Endodermal cell (in vitro differentiated cells): ENCODE measurements at regions not wholly inside any gene's neighbourhood (a gene's known extent, or its start where the extent isn't known, plus 50 kb on each side); places are given as distances from the start of the nearest gene placed in this dataset.

Experiments used
- DNase-seq: peaks from one replicate; pipeline ENCODE4 v3.0.0-alpha.2; 2017
- H3K27ac ChIP-seq: 2 replicates; pipeline ENCODE4 v1.5.1; 2013; ENCODE audit warnings: mild to moderate bottlenecking, low read depth, low read length, moderate library complexity
- H3K27me3 ChIP-seq: 2 replicates; pipeline ENCODE4 v1.6.1; 2013; ENCODE audit warnings: mild to moderate bottlenecking, low read length, moderate library complexity; ENCODE audit not compliant: insufficient read depth, control insufficient read depth, poor library complexity, severe bottlenecking
- H3K36me3 ChIP-seq: 2 replicates; pipeline ENCODE4 v1.7.0; 2013; ENCODE audit warnings: mild to moderate bottlenecking, low read length, moderate library complexity; ENCODE audit not compliant: control insufficient read depth, insufficient read depth
- H3K4me1 ChIP-seq: one replicate; pipeline ENCODE4 v1.7.0; 2013; ENCODE audit warnings: low read length; ENCODE audit not compliant: control insufficient read depth, insufficient read depth
- H3K4me3 ChIP-seq: 2 replicates; pipeline ENCODE4 v1.5.1; 2013; ENCODE audit warnings: mild to moderate bottlenecking, low read length, moderate library complexity
- H3K9ac ChIP-seq: 2 replicates; pipeline ENCODE4 v1.6.1; 2013; ENCODE audit warnings: mild to moderate bottlenecking, low read length, moderate library complexity; ENCODE audit not compliant: poor library complexity, severe bottlenecking; ENCODE audit errors: extremely low read depth
- H3K9me3 ChIP-seq: 2 replicates; pipeline ENCODE4 v1.6.1; 2013; ENCODE audit warnings: mild to moderate bottlenecking, low read length, moderate library complexity; ENCODE audit not compliant: control insufficient read depth
- H3K27ac Mint-ChIP-seq: 2 replicates; pipeline ENCODE4 v1.8.0; 2020; ENCODE audit warnings: mixed read lengths
- H3K27me3 Mint-ChIP-seq: 2 replicates; pipeline ENCODE4 v1.8.0; 2021; ENCODE audit warnings: mild to moderate bottlenecking, mixed read lengths; ENCODE audit not compliant: insufficient read depth
- H3K36me3 Mint-ChIP-seq: 2 replicates; pipeline ENCODE4 v1.8.0; 2020; ENCODE audit warnings: low read depth, mixed read lengths
- H3K4me1 Mint-ChIP-seq: 2 replicates; pipeline ENCODE4 v1.8.0; 2020; ENCODE audit warnings: mixed read lengths
- H3K4me3 Mint-ChIP-seq: 2 replicates; pipeline ENCODE4 v1.8.0; 2020; ENCODE audit warnings: mild to moderate bottlenecking, moderate library complexity, mixed read lengths
- H3K9me3 Mint-ChIP-seq: 2 replicates; pipeline ENCODE4 v1.8.0; 2020; ENCODE audit warnings: mild to moderate bottlenecking, mixed read lengths
- CTCF ChIP-seq: fragments of 200-600 bp; sonication (generic); conservative IDR thresholded peaks from 2 replicates; pipeline ENCODE4 v1.5.0; 2021; ENCODE audit warnings: antibody characterized with exemption, mild to moderate bottlenecking
- WGBS, 2 experiments: methylation state at CpG; one replicate each; pipeline versions ENCODE4 v1.1.5 to v1.1.7; 2013; ENCODE audit warnings: missing lambda C conversion rate in 2 of 2, mixed read lengths in 1 of 2; ENCODE audit not compliant: insufficient coverage in 1 of 2, insufficient read length in 1 of 2; 5-methylcytosine and 5-hydroxymethylcytosine counted together

DNA sequence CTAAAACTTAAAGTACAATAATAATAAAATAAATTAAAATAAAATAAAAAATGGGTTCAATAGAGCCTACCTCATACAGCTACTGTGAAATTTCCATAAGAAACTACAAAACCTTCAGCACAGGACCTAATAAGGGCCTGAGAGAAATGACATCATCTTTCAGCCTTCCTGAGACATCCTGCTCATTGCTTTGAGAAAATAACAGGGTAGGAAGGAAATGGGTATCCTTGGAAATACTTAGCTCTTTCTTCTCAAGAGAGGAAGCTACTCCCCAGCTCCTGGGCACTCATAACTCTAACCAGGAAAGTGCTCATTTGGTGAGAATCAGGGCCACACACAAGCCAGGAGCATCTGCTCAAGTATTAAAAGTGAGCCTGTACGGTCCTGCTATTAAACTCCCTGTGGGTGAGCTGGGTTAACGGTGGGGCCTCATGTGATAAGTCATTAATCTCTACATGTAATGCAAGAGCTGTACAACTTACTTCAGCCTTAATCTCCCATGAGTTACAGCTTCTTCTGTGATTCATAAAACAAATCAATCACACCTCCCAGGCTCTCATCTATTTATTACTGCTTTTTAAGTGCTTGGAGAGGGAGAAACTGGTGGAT is 141.4 kb downstream of the MAFB start:
- no peak for TF ChIP-seq CTCF
- Mint-ChIP-seq H3K36me3 (no peaks in the 10 kb centered on the region), H3K4me1 (peaks cover 6% of the 10 kb centered on the region), H3K27ac (no peak overlapping the region), H3K27me3 (no peaks in the 10 kb centered on the region), H3K9me3 (no peaks in the 10 kb centered on the region), H3K4me3 (no peak overlapping the region)
- no peak overlapping the region for H3K9ac ChIP-seq
- H3K4me1 ChIP-seq = no peaks in the 10 kb centered on the region
- H3K27ac ChIP-seq = no peak overlapping the region
- H3K36me3 ChIP-seq = no peaks in the 10 kb centered on the region
- peaks cover 5% of the 10 kb centered on the region for H3K27me3 ChIP-seq
- H3K4me3 ChIP-seq = no peak overlapping the region
- 83 to 88% methylated on average over 2 of the region's 2 CpGs for WGBS, 2 experiments
- H3K9me3 ChIP-seq = no peaks in the 10 kb centered on the region
- DNase-seq = no peak

DNA sequence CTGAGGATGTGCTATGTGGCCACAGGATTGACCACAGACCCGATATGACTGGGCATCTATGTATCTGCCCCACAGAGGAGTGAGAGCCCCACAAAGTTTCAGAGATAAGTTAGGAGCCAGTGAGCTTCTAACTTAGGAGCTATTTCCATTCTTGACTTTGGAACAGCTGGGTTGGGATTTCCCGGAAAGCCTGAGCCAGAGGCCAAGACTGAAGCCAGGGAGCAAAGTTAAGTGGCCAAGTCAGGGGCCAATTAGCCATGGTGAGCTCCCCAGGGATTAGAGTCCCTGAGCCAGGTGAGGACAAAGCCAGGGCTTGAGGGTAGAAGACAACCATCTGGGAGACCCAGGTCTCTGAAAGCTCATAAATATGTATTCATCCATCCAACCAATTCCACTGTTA is 143.6 kb downstream of the MAFB start:
- Mint-ChIP-seq H3K4me3 (no peak overlapping the region), H3K27me3 (no peaks in the 10 kb centered on the region), H3K4me1 (peaks cover 14% of the 10 kb centered on the region), H3K9me3 (no peaks in the 10 kb centered on the region), H3K27ac (no peak overlapping the region), H3K36me3 (no peaks in the 10 kb centered on the region)
- no peak for TF ChIP-seq CTCF
- H3K9ac ChIP-seq = no peak overlapping the region
- DNase-seq = no peak
- 93 to 95% methylated on average over 2 of the region's 2 CpGs for WGBS, 2 experiments
- H3K9me3 ChIP-seq = no peaks in the 10 kb centered on the region
- H3K4me3 ChIP-seq = no peak overlapping the region
- no peaks in the 10 kb centered on the region for H3K27me3 ChIP-seq
- H3K27ac ChIP-seq = no peak overlapping the region
- peaks cover 4% of the 10 kb centered on the region for H3K4me1 ChIP-seq
- H3K36me3 ChIP-seq = no peaks in the 10 kb centered on the region

- Histone ChIP-seq H3K4me1 (peaks cover 12% of the 10 kb centered on the region), H3K9ac (no peak overlapping the region), H3K9me3 (no peaks in the 10 kb centered on the region), H3K27me3 (no peaks in the 10 kb centered on the region), H3K36me3 (no peaks in the 10 kb centered on the region), H3K27ac (no peak overlapping the region), H3K4me3 (no peak overlapping the region)
- H3K9me3 Mint-ChIP-seq = no peaks in the 10 kb centered on the region
- TF ChIP-seq CTCF = no peak
- no peaks in the 10 kb centered on the region for H3K27me3 Mint-ChIP-seq
- no peak overlapping the region for H3K27ac Mint-ChIP-seq
- WGBS, 2 experiments = 87 to 97% methylated on average over 2 of the region's 2 CpGs
- peaks cover 26% of the 10 kb centered on the region for H3K4me1 Mint-ChIP-seq
- DNase-seq = no peak
- no peak overlapping the region for H3K4me3 Mint-ChIP-seq
- no peaks in the 10 kb centered on the region for H3K36me3 Mint-ChIP-seq
Observed at GRCh38 chr20:40542065-40542464, 147.0 kb downstream of the MAFB start.
